EH (cell line): ENCODE measurements at regions not wholly inside any gene's neighbourhood (a gene's known extent, or its start where the extent isn't known, plus 50 kb on each side); places are given as distances from the start of the nearest gene placed in this dataset.

Experiments
- DNase-seq: peaks from one replicate; pipeline ENCODE4 v3.0.0-alpha.2; 2015; ENCODE audit warnings: low read depth

DNA sequence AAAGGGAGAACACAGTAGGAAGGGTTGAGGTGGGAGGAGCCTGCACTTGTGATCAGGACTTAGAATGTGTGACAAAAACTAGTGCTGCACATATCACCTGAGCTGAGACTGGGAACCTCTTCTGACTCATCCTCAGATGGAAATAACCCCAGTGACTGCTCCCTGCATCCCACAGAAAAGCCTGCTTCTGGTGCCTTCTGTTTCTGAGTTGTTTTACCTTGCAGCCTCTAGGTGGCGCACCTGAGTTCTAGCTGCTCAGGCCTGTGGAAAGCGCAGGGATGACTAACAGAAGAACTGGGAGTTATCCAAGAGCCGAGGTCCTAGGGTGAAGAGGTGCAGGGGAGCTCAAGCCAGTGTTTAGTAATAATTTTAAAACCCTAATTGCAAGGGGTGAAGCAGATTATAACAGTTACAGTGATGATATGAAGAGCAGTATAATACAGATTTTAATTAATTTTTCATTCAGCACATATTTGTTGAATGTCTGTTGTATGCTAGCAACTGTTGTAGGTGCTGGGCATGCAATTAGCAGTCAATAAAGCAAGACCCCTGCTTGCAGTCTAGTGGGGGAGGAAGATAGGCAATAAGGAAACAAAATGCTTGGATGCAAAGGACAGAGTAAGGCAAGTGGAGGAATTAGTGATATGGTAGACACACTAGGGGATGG is 302.5 kb downstream of the DHX35 start:
- DNase-seq, result peak; percentile 77

DNA sequence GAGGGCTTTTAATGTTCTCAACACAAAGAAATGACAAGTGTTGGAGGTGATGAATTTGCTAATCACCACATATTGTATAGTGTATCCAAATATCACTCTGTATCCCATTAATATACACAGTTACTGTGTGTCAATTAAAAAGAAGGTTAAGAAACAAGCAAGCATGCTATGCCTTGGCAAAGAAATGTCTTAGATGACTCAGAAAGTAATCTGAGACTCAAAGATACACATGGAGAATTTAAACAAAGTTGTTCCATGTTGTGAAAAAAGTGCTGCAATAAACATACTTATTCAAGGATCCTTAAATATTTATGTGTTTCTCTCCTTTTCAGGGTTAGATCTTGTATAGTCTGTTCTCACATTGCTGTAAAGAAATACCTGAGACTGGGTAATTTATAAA is 300.9 kb downstream of the DHX35 start:
- no peak for DNase-seq

DNA sequence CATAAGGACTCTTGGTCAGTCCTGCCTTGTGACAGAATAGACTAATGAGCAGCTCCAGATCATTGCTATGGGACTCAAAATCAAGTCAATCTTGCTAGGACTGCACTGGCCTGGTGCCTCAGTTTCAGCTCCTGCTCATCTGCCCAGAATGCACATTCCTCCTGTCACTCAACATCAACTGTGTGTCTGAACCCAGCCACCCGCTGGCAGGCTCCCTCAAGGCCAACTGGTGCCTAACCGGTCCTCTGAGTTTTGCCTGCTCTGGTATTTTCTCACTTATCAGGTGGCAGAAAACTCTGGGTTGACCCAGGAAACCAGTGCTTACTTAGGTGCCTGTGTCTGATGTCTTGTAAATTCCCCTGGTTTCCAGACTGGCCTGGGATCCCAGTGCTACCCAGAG is 297.7 kb downstream of the DHX35 start:
- no peak for DNase-seq

DNA sequence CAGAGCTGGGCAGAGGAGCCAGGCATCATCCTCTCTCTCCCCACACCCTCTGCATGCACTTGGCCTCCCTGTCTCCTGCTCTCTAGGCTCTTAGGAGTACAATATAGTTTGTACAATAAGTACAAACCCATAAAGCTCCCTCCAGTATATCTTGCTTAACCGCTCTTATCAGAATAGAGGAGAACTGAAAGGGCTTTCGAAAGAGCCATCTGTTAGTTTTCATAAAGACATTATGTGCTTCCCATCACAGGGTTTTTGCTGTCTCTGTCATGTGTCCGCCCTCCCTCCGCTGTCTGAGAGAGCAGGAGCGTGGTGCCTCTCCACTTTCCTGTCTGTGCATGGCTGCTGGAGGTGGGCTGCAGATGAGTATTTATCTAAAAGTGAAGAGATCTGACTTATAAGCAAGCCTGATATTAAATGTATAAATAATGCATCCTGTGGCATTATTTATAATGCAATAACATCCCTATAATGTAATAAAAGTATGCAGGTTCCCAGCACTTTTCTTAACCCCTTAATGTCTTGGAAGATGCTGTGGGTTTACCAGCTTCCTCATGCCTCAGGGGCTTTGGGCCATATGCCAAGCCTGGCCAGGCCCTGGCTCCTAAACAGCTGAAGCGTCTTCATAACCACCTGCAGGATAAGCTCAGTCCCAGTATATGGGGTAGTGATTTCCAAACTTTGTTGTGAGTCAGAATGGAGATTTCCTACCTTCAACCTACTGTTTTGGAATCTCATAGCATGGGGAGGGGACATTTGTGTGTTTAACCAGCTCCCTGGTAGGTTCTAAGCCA is 297.1 kb downstream of the DHX35 start:
- no peak for DNase-seq

DNA sequence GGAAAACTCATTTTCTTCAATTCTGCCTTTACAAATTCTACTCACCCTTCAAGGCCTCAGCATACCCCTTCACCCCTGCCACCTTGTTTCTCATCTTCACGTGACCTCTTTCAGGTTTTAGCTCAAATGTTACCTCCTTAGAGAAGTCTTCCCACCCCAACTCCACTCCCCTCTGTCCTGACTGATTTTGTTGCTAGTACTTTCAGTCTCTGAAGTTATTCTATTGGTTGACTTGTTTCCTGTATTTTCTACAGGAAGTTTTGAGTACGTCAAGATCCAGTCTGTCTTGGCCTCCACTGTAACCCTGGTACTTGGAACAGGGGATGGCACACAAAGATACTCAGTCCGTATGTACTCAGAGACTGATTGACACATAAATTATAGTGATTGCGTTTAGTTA is 296.1 kb downstream of the DHX35 start:
- no peak for DNase-seq

DNA sequence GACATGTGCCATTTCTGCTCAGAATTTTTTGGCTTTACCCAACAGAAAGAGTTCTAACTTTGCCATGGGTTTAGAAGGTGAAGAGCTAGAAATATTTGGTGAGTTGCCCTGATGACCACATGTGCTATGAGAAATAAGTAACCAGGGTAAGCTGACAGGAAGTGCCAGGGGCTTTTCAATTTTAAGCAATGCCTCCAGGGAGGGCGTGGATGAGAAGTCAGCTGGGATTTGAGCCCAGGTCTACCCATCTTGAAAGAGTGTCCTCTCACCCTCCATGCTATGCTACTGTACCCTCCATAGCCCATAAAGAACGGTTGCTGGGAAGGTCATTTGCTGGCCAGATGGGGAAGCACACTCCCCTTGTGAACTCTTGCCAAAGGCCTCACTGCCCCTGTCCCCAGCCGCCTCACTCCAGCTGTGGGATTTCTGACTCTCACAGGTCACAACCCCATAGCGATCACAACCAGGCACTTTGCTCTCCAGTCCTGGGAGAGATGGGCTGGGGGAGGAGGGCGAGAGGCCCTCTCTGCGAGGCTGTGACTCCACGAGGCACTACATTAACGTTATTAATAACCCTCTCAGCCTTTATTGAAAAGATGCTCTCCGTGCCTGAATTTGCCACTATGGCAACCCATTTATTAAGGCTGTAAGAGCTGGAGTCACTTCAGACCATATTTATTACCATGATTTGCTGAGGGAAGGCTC is 291.1 kb downstream of the DHX35 start:
- no peak for DNase-seq

DNA sequence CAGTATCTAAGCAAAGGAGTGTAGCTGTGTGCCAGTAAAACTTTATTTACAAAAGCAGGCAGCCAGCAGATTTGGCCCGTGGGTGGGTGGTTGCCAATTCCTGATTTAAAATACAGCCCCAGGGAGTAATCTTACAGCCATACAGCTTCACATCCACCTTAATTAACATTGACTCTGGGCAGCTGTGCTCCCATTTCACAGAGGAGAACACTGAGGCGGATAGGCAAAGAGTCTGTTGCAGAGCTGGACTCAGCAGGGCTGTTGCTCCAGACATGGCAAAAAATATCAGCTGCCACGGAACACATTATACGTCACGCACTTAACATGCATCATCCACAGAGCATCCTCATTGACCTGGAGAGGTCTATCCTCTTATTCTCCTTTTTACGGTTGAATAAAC is 289.9 kb downstream of the DHX35 start:
- no peak for DNase-seq

DNA sequence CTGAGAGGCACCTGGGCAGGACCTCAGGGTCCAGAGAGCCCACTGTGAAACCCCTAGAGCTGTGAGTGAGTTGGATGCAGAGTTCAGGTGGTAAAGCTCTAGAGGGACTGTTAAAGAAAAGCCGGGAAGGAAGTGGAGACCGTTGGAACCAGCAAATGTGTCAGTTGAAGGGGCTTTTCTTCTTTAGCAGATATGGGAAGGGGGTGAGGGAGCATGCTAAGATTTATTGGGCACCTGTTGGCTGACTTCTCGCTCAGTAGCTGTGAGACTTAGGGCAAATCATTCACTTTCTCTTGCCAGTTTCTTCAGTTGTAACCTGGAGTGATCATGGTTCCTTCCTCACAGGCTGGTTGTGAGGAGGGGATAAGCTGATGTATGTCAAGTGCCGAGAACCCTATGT is 287.7 kb downstream of the DHX35 start:
- no peak for DNase-seq

DNA sequence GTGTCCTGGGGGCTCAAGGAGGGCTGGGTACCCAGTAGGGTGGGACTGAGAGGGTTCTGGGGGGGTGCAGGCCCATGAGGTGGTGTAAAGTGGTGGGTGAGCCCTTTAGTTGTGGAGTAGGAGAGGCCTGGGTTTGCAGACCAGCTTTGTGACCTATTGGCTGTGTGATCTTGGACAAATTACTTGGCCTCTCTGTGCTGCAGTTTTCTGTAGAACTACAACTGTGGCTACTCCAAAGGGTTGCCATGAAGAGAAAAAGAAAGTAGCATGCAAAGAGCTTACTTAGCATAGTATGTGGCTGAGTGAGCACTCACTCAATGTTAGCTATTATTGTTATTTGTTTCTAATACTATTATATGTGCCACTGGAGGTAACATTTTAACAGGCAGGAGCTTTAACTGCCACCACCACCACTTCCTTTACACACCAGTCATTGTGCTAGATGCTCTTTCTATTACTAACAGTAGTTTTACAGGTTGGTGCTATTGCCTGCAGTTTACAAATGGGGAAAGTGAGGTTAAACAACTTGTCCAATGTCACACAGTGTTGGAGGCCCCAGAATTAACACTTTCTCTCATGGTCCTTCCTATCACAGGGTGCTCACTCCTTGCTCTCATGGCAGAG is 286.8 kb downstream of the DHX35 start:
- DNase-seq, result no peak

DNA sequence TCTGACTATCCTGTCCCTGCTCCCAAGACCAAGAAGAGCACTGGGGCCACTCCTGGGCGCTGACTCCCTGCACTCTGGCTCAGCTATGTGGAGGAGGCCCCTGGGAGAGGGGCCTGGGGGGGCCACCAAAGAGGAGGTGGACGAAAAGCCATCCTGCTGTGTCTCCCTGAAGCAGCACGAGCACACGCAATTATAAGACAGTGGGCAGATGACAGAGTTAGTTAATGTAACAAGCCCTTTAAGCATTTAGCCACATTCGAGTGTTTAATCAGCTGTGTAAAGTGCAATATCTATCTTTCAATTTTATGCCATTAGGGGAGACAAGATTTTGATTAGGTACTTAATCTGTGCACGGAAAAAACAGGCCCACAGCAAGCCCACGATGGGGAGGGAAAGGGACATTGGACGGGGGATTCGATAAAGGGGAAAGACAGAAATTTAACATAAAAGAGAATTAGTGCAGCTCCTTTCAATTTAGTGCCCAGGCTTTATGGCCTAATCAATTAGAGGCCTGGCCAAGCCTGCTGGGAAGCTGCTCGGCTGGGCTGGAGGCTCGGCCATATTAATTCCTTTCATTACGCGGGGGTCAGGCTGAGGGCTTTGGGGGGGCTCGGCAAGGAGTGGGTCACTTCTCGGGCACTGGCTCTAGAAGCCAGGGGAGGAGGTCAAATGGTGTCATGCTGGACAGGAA is 286.2 kb downstream of the DHX35 start:
- no peak for DNase-seq

DNA sequence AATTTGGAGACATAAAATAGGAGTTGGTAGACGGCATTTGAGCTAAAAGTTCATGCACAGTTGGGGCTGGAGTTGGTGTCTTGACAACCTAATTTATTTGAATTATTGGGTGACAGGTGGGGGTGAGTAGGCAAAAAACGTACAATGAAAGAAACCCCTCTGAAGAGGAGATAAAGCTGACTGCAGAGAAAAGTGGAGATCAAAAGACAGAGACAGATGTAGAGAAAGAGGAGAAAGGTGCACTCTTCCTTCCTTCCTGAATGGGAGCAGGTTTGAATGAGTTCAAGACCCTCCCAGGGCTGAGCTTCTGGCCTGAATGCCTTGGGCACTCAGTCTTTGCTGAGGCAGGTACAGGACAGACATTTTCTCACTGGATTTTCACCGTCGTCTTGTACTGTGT is 284.3 kb downstream of the DHX35 start:
- no peak for DNase-seq

DNA sequence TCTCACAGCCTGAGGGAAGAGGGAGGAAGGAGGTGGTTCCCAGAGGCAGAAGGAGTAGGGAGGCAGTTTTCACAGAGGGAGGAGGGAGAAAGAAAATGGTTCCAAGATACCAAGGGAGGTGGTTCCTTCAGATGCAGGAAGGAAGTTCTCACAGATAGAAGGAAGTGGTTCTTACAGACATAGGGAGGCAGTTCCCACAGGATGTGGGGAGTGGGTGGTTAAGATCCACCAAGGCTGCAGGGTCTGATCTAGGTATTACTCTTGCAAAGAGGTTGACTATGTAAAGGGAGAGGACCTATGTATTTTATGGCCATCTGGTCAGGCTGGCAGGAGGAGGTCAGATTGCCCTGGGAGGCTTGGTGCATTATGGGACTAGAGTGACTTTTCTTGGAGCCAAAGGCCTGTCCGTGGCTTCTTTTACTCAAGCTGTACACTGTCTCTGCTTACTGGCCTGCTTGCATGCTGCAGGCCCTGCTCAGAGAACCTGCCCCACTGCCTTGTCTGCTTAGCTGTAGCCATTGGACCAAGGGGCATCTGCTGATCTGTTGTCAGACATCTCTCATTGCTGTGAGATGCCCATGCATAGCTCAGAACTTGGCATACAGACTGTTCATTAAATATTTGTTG is 283.7 kb downstream of the DHX35 start:
- no peak for DNase-seq

DNA sequence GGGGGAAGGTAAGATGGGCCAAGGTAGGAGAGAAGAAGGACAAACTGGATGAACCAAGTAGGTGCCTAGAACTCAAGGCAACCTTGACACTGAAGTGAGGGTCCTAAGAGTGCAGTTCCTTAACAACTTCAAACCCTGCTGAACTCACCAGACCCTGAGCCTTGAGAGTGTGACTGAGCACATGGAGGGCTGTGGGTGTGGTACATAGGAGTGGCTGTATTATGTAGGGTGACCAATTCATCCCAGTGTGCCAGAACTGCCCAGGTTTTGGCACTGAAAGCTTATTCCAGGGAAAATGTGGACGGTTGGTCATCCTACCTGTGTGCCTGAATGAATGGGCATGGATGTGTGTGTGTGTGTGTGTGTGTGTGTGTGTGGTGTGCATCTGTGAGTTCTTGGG is 281.8 kb downstream of the DHX35 start:
- no peak for DNase-seq

DNA sequence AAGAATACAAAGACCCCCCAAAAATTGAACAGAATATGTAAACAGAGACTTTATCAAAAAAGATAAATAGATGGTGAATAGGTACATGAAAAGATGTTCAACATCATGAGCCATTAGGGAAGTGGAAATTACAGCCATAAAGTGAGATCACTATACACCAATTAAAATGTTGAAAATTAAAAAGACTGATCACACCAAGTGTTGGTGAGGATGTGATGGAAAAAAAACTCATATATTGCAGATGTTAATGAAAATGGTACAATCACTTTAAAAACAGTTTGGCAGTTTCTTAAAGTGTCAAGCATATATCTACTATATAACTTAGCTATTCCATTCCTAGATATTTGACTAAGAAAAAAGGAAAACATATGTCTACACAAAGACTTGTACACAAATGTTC is 280.5 kb downstream of the DHX35 start:
- no peak for DNase-seq

DNA sequence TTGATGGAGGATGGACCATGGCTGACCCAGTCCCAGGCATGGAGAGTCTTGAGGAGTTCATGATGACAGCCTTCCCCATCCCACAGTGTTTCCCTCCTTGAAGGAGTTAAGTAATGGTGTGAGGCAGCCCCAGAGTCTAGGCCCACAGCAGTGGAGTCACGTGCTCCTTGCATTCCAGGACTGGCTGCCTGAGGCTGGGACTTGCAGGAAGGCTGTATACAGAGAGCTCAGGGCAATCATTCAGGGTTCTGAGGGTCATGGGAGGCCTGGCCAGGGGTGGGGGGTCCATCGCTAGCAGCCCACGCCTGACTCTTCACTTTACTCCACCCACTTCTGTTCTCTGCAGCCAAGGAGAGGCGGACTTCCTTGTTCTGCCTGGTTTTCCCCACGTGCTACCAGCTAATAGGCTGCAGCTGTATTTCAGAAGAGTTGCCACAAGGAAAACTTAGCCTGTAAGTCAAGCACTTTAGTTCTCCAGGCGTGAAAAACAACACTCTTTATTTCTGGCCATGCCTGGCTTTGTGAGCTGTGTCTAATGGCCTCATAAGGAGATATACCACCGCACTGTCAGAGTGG is 272.5 kb downstream of the DHX35 start:
- DNase-seq, result no peak

DNA sequence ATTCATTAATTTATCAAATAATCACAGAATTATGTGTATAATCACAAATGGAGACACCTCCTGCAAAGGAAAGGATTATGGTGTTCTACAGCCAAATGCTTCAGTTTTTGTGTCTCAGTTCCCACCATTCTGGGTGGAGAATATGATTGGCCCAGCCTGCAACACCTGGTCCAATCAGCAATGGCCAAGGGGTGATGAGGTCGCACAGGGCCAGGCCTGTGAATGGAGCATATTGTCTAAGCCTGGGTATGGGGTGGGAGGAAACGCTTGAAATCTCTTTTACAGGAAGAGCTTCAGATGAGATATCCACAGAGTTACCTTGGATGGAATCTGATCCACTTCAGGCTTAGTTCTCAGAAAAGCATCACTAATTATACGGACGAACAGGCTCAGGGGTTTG is 271.6 kb downstream of the DHX35 start:
- DNase-seq, result no peak

DNA sequence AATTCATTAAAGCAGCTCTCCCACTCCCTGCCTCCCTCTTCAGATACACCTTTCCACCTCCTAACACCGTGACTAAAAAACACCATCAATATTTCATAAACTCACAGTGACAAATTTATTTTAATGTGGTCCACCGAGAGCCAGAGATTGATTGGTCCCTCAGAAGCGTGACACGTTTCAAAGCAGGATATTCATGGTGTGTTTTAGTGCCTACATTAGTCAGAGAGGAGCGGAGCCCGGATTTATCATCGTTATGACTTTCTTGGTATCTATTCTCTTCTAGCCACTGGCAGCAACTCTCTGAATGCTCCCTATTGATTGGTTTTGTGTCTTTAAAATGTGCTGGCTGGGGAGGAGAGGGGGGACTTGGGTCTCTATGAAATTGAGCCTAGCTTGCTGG is 265.3 kb downstream of the DHX35 start:
- DNase-seq, result no peak

DNA sequence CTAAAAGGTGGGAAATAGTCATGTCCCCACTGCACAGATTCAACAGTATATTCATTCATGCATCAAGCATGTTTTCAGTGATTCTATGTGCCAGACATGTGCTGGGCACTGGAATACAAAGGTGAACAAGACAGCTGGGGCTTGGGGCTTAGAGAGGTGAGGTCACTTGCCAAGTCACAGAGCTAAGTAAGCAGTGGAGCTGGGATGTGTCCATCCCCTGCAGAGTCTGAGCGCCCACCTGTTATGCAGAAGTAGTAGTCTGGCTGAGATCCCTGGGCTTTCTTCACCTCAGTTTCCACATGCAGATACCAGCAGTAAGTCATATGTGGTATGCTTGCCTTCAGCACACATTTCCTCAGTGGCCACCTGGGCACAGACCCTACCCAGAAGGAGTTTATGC is 263.8 kb downstream of the DHX35 start:
- no peak for DNase-seq

DNA sequence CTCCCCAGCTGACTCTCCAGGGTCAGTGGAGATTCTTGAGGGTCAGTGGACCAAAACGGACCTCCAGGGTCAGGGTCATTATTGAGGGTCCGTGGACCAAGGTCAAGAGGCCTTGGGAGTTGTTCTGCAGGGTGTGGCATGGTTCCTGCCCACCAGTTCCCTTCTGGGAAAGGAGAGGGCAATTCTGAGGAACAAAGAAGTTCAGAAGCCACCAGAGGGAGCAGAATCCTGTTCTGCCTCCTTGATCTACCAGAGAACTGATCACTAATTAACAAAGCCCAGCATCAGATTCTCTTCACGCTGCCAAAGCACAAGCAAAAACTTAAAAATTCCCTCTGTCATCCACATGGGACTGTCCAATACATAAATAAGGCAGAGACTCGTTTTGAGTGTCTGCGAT is 263.4 kb downstream of the DHX35 start:
- DNase-seq, result no peak

DNA sequence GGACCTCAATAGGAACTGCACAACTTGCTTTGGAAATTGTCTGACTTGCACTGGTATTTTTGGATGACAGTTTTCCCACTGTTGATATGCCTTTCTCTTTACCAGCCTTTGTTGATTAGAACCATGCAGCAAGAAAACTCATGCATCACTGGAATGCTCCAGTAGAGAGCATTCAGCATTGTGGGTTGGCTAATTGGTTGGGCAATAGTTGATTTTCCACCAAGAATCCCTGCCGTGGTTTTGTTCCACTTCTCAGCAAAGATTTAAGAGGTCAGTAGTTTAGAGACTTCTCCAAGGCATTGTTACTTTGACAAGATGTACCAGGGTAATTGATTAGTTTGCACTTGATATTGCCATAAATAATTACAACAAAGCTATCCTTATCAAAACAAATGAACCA is 260.0 kb downstream of the DHX35 start:
- DNase-seq, result no peak

DNA sequence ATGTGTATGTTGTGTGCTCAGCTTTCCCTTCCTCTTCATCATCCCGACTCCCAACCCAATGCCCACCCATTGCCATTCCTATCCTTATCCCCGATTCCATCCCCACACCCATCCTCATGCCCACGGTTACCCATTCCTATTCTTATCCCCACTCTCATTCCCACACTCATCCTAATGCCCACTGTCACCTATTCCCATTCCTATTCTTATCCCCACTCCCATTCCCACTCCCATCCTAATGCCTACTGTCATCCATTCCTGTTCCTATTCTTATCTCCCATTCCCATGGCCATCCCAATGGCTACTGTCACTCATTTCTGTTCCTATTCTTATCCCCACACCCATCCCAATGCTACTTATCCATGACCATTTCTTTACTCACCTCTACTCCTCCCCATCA is 254.1 kb downstream of the DHX35 start:
- no peak for DNase-seq
